Astrocyte of the cerebellum (primary cell): ENCODE measurements at regions not wholly inside any gene's neighbourhood (a gene's known extent, or its start where the extent isn't known, plus 50 kb on each side); places are given as distances from the start of the nearest gene placed in this dataset.

Experiments used
- DNase-seq: peaks from one replicate; pipeline ENCODE4 v3.0.0-alpha.2; 2011; ENCODE audit warnings: low read depth
- H3K4me3 ChIP-seq: 2 replicates; pipeline ENCODE4 v1.5.1; 2011; ENCODE audit warnings: mild to moderate bottlenecking, low read depth, low read length, moderate library complexity
- CTCF ChIP-seq: IDR thresholded peaks from 2 replicates; pipeline ENCODE4 v1.5.1; 2012; ENCODE audit warnings: low read length, low read depth, moderate library complexity, mild to moderate bottlenecking; ENCODE audit errors: missing control alignments
- in situ Hi-C: cut with HindIII; loops from 2 replicates; pipeline ENCODE4 v1.10.0; 2017; ENCODE audit warnings: low sequenced_read_pairs

DNA sequence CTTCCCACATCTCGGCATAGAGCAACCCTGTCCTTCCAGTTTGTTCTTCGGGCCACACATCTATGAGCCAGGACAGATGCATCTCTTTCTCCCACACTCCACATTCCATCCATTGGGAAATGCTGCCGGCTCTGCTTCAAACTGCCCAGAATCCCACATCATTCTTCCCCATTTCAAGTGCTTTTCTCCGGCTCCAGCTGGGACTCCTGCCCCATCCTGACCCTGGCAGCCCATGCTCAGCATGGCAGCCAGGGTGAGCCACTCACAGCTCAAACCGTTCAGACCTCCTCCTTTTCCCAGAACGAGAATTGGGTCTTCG is 132.8 kb upstream of the SDK2 start:
- no peak for TF ChIP-seq CTCF
- in situ Hi-C loops: no loop called here

GRCh38 chr17:73782231-73782630 is 138.0 kb upstream of the SDK2 start:
- in situ Hi-C loops: no loop called here
- TF ChIP-seq CTCF: no peak
- DNase-seq: no peak
- H3K4me3 ChIP-seq: no peak overlapping the region

More for the DNA sequence above, 132.8 kb upstream of the SDK2 start:
- DNase-seq: no peak
- no peak overlapping the region for H3K4me3 ChIP-seq

DNA sequence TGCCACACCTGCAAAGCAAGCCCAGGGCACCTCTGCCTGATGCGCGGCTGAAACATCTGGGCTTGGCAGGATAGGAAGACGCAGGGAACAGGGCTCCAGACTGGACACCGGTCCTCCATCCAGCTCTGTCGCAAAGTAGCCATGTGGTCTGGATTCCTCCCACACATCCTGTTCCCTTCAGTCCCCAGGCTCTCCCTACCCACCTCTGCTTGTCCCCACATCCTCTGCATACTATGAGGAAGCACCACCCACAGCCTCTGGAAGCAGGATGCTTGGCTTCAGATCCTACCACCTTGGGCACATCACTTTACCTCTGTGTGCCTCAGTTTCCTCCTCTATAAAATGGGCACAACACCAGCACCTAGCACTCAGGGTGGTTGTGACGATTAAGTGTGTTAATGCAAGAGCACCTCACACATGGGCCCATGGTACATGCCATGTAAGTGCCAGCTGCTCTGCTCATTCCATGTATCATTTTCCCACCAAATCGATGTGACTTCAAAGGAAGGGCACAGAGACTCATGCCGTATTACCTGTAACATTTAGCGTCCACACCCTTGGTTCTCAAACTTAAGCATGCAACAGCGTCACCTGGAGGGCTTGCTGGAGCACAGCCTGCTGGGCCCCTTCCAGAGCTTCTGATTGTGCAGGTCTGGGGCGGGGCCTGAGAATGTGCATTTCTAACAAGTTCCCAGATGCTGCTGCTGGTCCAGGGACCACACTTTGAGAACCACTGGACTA is 138.6 kb upstream of the SDK2 start:
- in situ Hi-C loops: no loop called here
- no peak overlapping the region for H3K4me3 ChIP-seq
- TF ChIP-seq CTCF: no peak
- DNase-seq: no peak

- no peak for TF ChIP-seq CTCF
- in situ Hi-C loops: no loop called here
- DNase-seq: no peak
- no peak overlapping the region for H3K4me3 ChIP-seq
These were observed 139.1 kb upstream of the SDK2 start for GRCh38 chr17:73783382-73783766.

DNA sequence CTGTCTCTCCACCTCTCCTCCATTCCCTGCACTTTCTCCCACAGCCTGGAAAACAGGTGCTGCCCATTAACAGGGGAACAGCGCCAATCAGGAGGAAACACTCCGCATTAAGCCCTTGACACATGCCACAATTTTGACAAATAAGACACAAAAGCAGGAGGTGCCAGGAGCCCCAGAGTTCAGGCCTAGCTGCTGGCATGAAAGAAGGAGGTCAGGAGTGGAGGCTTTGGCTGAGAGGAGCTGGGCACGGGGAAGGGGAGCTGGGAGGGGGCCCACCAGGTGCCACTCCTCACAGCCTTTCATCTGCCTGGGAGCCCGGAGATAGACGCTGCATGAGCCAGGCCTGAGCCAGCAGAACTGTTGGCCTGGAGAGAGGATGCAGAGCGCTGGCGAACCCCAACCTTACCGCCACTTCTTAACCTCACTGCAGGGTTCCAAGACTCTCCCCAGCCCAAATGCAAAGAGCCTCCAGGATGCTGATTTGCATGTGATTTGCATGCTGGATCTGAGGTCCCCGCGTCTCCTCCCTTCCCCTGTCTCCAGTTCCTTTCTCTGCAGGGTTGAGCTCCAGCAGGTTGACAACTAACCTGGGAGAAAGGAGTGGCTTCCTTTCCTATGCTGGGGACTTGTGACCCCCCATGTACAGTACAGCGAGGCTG is 139.8 kb upstream of the SDK2 start:
- in situ Hi-C loops: no loop called here
- no peak overlapping the region for H3K4me3 ChIP-seq
- no peak for TF ChIP-seq CTCF
- DNase-seq: no peak

DNA sequence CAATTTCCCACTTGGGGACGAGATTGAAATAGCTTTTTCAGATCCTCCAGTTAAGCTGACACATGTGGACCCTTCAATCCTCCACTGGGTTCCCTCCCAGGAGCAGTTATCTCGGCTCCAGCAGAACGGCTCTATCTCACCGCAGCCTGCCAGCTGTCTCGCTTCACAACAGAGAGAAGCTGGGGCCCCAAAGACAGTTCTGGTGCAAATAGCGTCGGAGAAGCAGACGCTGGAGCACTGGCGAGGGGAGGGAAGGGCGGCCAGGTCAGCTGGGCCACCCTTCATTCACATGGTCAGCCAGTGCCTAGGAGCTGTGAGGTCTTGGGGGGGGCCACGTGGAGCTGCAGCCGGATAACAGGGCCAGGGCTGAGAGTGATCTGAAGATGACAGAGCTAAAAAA is 141.3 kb upstream of the SDK2 start:
- in situ Hi-C loops: no loop called here
- DNase-seq: no peak
- no peak overlapping the region for H3K4me3 ChIP-seq
- no peak for TF ChIP-seq CTCF
